ENCODE measurements at regions not wholly inside any gene's neighbourhood (a gene's known extent, or its start where the extent isn't known, plus 50 kb on each side); places are given as distances from the start of the nearest gene placed in this dataset.

DNA sequence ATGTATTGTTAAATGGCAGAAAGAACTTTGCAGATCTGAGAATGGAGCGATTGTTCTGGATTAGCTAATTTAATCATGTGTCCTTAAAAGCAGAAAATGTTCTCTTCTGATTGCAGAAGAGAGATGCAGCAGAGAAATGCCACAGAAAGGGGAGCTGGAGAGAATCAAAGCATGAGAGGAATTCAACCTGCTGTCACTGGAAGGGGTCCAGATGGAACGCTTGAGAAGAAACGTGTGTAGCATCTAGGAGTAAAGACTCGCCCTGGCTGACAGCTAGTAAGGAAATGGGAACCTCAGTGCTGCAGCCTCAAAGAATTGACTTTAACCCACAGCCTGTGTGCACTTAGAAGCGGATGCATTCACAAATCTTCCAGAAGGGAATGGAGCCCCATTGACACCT is 502.8 kb downstream of the KLF12 start:
- H3K9ac ChIP-seq, result no peak overlapping the region
- H3K4me1 ChIP-seq (ENCODE audit: low read depth, poor library complexity, severe bottlenecking), result no peaks in the 10 kb centered on the region
- no peak overlapping the region for H3K4me3 ChIP-seq (IDR thresholded peaks at IDR 0.05; ENCODE audit: insufficient read depth, low read depth, low read length)
- no peaks in the 10 kb centered on the region for H3K79me2 ChIP-seq (ENCODE audit: insufficient read depth, low read depth)
- H3K36me3 ChIP-seq (ENCODE audit: insufficient read depth), result no peaks in the 10 kb centered on the region
- H2AFZ ChIP-seq (ENCODE audit: low read depth), result no peak overlapping the region
- TF ChIP-seq, protein P1, sequence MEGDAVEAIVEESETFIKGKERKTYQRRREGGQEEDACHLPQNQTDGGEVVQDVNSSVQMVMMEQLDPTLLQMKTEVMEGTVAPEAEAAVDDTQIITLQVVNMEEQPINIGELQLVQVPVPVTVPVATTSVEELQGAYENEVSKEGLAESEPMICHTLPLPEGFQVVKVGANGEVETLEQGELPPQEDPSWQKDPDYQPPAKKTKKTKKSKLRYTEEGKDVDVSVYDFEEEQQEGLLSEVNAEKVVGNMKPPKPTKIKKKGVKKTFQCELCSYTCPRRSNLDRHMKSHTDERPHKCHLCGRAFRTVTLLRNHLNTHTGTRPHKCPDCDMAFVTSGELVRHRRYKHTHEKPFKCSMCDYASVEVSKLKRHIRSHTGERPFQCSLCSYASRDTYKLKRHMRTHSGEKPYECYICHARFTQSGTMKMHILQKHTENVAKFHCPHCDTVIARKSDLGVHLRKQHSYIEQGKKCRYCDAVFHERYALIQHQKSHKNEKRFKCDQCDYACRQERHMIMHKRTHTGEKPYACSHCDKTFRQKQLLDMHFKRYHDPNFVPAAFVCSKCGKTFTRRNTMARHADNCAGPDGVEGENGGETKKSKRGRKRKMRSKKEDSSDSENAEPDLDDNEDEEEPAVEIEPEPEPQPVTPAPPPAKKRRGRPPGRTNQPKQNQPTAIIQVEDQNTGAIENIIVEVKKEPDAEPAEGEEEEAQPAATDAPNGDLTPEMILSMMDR (conservative IDR thresholded peaks at IDR 0.05; ENCODE audit: low read depth, low read length), result no peak
- no peaks in the 10 kb centered on the region for H4K20me1 ChIP-seq (ENCODE audit: insufficient read depth)
- H3K27me3 ChIP-seq (ENCODE audit: insufficient read depth, low read depth), result no peaks in the 10 kb centered on the region
- H3K27ac ChIP-seq, result no peak overlapping the region
- no peak overlapping the region for H3K4me2 ChIP-seq

DNA sequence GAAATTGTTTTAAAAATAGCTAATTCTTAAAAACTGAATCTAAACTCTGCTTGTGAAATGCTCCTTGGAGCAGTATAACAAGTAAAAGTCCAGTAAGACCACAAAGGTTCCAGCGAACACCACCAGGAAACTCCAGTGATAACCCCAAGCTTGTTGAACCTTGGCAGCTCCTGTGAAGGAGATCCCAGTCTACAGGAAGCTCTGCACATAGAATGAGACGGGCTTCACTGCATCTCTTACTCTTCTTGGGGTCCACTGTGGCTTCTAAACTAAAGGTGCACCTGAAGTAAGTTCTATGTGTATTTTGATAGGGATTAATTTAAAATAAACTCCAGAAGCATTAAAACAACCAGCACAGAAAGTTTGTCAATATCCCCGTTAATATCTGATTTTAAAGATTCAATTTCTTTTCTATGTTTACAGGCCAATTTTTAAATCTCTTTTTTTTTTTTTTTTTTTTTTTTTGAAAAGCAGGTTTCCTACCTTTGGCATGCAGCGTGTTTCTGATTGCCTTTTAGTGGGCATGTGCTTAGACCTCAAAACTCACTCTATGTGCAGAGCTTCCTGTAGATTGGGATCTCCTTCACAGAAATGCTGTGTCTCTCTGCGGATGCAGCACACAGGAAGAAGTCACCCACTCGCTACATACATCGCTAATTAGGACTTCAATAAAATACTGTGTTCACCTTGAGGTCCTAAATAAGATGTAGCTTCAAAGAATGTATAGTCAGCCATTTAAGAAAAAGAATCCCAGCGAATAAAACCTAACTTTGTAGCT is 508.5 kb downstream of the KLF12 start:
- H3K36me3 ChIP-seq (ENCODE audit: insufficient read depth), result no peaks in the 10 kb centered on the region
- H3K4me3 ChIP-seq (IDR thresholded peaks at IDR 0.05; ENCODE audit: insufficient read depth, low read depth, low read length), result no peak overlapping the region
- no peaks in the 10 kb centered on the region for H3K4me1 ChIP-seq (ENCODE audit: low read depth, poor library complexity, severe bottlenecking)
- H4K20me1 ChIP-seq (ENCODE audit: insufficient read depth), result no peaks in the 10 kb centered on the region
- no peak overlapping the region for H3K9ac ChIP-seq
- H3K4me2 ChIP-seq, result no peak overlapping the region
- TF ChIP-seq, protein P1 (conservative IDR thresholded peaks at IDR 0.05; ENCODE audit: low read depth, low read length), result no peak
- no peak overlapping the region for H3K27ac ChIP-seq
- no peaks in the 10 kb centered on the region for H3K27me3 ChIP-seq (ENCODE audit: insufficient read depth, low read depth)
- no peak overlapping the region for H2AFZ ChIP-seq (ENCODE audit: low read depth)
- no peaks in the 10 kb centered on the region for H3K79me2 ChIP-seq (ENCODE audit: insufficient read depth, low read depth)

DNA sequence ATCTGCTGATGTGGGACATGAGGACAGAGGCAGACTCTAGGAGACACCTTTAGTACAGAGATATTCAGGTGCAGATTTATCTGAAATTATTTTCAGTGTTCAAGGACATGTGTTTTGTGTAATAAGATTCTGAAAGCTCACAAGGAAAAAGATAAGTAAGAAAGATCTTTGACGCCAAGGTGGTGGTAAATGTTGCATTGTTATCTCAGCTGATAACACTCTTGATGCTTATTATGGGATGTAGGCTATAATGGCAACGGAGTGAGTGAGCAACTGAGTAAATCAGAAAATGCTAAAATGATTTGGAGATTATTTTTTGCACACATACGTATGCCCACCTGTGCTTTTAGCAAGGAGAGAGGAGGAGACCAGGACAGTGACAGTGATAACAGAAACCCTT is 510.9 kb downstream of the KLF12 start:
- Histone ChIP-seq H3K4me2 (no peak overlapping the region), H3K36me3 (ENCODE audit: insufficient read depth) (no peaks in the 10 kb centered on the region), H2AFZ (ENCODE audit: low read depth) (no peak overlapping the region), H3K4me3 (IDR thresholded peaks at IDR 0.05; ENCODE audit: insufficient read depth, low read depth, low read length) (no peak overlapping the region), H3K9ac (no peak overlapping the region), H3K79me2 (ENCODE audit: insufficient read depth, low read depth) (no peaks in the 10 kb centered on the region), H3K27ac (no peak overlapping the region), H3K27me3 (ENCODE audit: insufficient read depth, low read depth) (no peaks in the 10 kb centered on the region), H4K20me1 (ENCODE audit: insufficient read depth) (no peaks in the 10 kb centered on the region), H3K4me1 (ENCODE audit: low read depth, poor library complexity, severe bottlenecking) (no peaks in the 10 kb centered on the region)
- TF ChIP-seq, protein P1 (conservative IDR thresholded peaks at IDR 0.05; ENCODE audit: low read depth, low read length), result no peak

DNA sequence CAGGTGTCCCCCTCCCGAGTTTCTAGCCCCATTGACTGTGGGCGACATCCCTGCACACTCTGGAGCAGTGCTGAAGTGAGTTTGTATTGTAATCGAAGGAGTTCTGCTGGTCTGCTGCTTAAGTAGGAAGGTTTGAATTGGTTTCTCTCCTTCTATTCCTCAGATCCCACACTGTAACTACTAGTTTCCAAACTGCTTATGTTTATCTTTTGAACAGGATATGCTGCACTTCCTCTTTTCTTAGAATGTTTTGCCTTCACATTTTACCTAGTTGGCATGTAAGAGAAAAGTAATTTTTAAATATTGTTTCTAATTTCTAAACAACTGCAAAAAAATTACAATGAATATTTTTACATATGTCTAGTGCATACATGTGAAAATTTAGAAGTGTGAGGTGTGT is 511.8 kb downstream of the KLF12 start:
- no peak overlapping the region for H3K4me2 ChIP-seq
- H3K27me3 ChIP-seq (ENCODE audit: insufficient read depth, low read depth), result no peaks in the 10 kb centered on the region
- TF ChIP-seq, protein P1 (conservative IDR thresholded peaks at IDR 0.05; ENCODE audit: low read depth, low read length), result no peak

More for the DNA sequence above, 511.8 kb downstream of the KLF12 start:
- no peak overlapping the region for H3K9ac ChIP-seq
- no peak overlapping the region for H3K27ac ChIP-seq
- no peak overlapping the region for H2AFZ ChIP-seq (ENCODE audit: low read depth)
- H3K79me2 ChIP-seq (ENCODE audit: insufficient read depth, low read depth), result no peaks in the 10 kb centered on the region
- no peak overlapping the region for H3K4me3 ChIP-seq (IDR thresholded peaks at IDR 0.05; ENCODE audit: insufficient read depth, low read depth, low read length)
- H3K4me1 ChIP-seq (ENCODE audit: low read depth, poor library complexity, severe bottlenecking), result no peaks in the 10 kb centered on the region
- H4K20me1 ChIP-seq (ENCODE audit: insufficient read depth), result no peaks in the 10 kb centered on the region
- H3K36me3 ChIP-seq (ENCODE audit: insufficient read depth), result no peaks in the 10 kb centered on the region
